Subcutaneous abdominal adipose tissue (tissue), 5 donors: ENCODE measurements at regions not wholly inside any gene's neighbourhood (a gene's known extent, or its start where the extent isn't known, plus 50 kb on each side); places are given as distances from the start of the nearest gene placed in this dataset.

Experiments
- H3K27ac ChIP-seq: one replicate; pipeline ENCODE4 v1.7.0; 2013; ENCODE audit warnings: low read depth, mild to moderate bottlenecking, inconsistent platforms, low read length, moderate library complexity
- H3K27me3 ChIP-seq, 5 donors: one replicate each; pipeline ENCODE4 v1.7.0; 2013; ENCODE audit warnings: low read length in 5 of 5, inconsistent platforms in 1 of 5; ENCODE audit not compliant: control insufficient read depth in 5 of 5, insufficient read depth in 4 of 5
- H3K36me3 ChIP-seq, 5 donors: one replicate each; pipeline ENCODE4 v1.7.0; 2013; ENCODE audit warnings: low read length in 5 of 5; ENCODE audit not compliant: control insufficient read depth in 5 of 5, insufficient read depth in 5 of 5
- H3K4me1 ChIP-seq, 5 donors: one replicate each; pipeline ENCODE4 v1.7.0; 2013; ENCODE audit warnings: low read length in 5 of 5, mild to moderate bottlenecking in 3 of 5, moderate library complexity in 1 of 5; ENCODE audit not compliant: control insufficient read depth in 5 of 5, insufficient read depth in 5 of 5
- H3K4me3 ChIP-seq, 5 donors: one replicate each; pipeline ENCODE4 v1.7.0; 2013; ENCODE audit warnings: low read length in 5 of 5, low read depth in 1 of 5
- H3K9ac ChIP-seq, 5 donors: one replicate each; pipeline ENCODE4 v1.7.0; 2013; ENCODE audit warnings: low read length in 5 of 5, mild to moderate bottlenecking in 4 of 5, moderate library complexity in 3 of 5
- H3K9me3 ChIP-seq, 5 donors: one replicate each; pipeline ENCODE4 v1.7.0; 2013; ENCODE audit warnings: low read length in 5 of 5; ENCODE audit not compliant: control insufficient read depth in 5 of 5
- donor health status: healthy.
- donor health status: healthy.
- donor health status: healthy.
- donor health status: healthy.
- donor health status: healthy.

DNA sequence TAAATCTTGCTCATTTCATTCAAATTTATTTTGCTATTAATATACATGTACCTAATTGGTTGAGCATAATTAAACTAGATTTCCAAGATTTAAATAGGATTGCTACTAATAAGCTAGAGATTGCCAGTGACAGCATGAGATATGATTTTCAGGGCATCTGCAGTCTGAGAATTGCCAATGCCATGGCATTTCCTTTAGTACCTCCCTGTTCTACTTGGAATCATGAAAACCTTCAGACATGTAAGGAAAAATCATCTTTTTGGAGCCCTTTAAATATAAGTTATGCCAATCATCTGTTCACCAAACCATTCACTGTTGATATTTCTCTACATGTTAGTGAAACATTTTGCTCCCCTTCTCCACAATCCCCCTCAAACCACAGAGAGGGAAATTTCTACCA, 691.4 kb downstream of the DNAH5 start:
- Histone ChIP-seq H3K27me3 (no peaks in the 10 kb centered on the region), H3K36me3 (no peaks in the 10 kb centered on the region), H3K4me3 (no peak overlapping the region), H3K27ac (no peak overlapping the region), H3K9me3 (no peaks in the 10 kb centered on the region), H3K9ac (no peak overlapping the region), H3K4me1 (no peaks in the 10 kb centered on the region)

DNA sequence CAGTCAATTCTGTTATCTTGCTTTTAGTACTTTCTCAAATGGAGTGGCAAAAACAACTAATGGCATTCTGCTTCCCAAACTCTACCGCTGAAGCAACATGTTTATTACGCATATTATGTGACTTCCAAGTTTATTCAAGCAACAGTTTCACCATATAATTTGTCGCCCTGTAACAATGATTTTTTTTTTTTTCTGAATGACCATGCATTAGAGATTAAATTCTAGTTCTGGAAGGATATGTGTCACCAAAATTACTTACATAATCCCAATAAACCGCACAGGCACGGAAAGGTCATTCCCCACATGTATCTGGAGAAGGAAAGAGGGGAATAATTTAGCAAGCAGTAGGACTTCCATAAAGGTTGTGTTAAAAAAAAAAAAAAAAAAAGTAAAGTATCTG, 691.8 kb downstream of the DNAH5 start:
- no peaks in the 10 kb centered on the region for H3K36me3 ChIP-seq
- H3K4me3 ChIP-seq: no peak overlapping the region
- H3K4me1 ChIP-seq: no peaks in the 10 kb centered on the region
- H3K27ac ChIP-seq: no peak overlapping the region
- H3K27me3 ChIP-seq: no peaks in the 10 kb centered on the region
- H3K9me3 ChIP-seq: no peaks in the 10 kb centered on the region
- no peak overlapping the region for H3K9ac ChIP-seq

- no peaks in the 10 kb centered on the region for H3K36me3 ChIP-seq
- no peaks in the 10 kb centered on the region for H3K9me3 ChIP-seq
- no peak overlapping the region for H3K27ac ChIP-seq
- no peak overlapping the region for H3K4me3 ChIP-seq
- H3K4me1 ChIP-seq: no peaks in the 10 kb centered on the region
- no peak overlapping the region for H3K9ac ChIP-seq
- H3K27me3 ChIP-seq: no peaks in the 10 kb centered on the region
These were observed 692.7 kb downstream of the DNAH5 start for GRCh38 chr5:13251623-13252376.

GRCh38 chr5:13250464-13251291, 693.8 kb downstream of the DNAH5 start:
- H3K4me3 ChIP-seq: no peak overlapping the region
- no peaks in the 10 kb centered on the region for H3K27me3 ChIP-seq
- H3K9me3 ChIP-seq: no peaks in the 10 kb centered on the region
- H3K4me1 ChIP-seq: no peaks in the 10 kb centered on the region
- H3K9ac ChIP-seq: no peak overlapping the region
- no peak overlapping the region for H3K27ac ChIP-seq
- H3K36me3 ChIP-seq: no peaks in the 10 kb centered on the region

DNA sequence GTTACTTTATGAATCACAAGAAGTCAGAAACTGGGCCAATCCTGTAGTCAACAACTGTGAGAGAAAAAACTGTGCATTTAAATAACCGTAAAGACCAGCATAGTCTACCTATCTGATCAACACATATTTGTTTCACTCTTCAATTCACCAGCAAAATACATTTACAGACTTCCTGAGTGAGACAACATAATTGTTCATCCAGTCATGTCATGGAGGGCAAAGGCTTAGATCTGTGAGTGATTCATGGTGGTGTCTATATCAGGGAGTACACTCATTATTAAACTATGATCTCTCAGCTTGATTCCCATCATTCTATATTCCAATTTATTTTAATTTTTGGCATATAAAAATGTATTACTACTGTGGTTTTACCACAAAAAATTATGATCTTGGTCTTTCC, 694.6 kb downstream of the DNAH5 start:
- no peaks in the 10 kb centered on the region for H3K27me3 ChIP-seq
- no peaks in the 10 kb centered on the region for H3K4me1 ChIP-seq
- H3K36me3 ChIP-seq: no peaks in the 10 kb centered on the region
- no peak overlapping the region for H3K9ac ChIP-seq
- H3K27ac ChIP-seq: no peak overlapping the region
- H3K4me3 ChIP-seq: no peak overlapping the region
- no peaks in the 10 kb centered on the region for H3K9me3 ChIP-seq

GRCh38 chr5:13248253-13248652, 696.2 kb downstream of the DNAH5 start:
- no peaks in the 10 kb centered on the region for H3K4me1 ChIP-seq
- H3K9me3 ChIP-seq: peaks cover 0 to 5% (median 0%) of the 10 kb centered on the region in 5 donors
- no peak overlapping the region for H3K27ac ChIP-seq
- no peaks in the 10 kb centered on the region for H3K36me3 ChIP-seq
- no peaks in the 10 kb centered on the region for H3K27me3 ChIP-seq
- H3K4me3 ChIP-seq: no peak overlapping the region
- no peak overlapping the region for H3K9ac ChIP-seq

DNA sequence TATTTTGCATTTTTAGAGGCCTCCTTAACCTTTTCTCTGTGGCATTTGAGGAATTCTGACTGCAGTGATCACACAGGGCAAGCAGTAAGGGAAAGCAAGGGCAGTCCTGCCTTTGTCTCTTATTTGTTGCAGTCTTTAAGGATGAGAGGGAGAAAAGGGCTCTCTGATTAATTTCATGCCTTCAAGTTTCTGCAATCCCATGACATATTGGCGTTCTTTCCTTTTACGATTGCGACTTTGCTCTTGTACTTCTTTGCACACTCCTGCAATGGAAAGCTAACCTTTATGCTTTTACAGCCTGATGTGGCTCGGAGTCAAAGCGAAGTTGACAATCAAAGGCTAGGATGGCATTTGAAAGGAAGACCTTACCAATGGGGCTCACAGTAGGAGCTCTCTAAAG, 698.4 kb downstream of the DNAH5 start:
- Histone ChIP-seq H3K36me3 (no peaks in the 10 kb centered on the region), H3K9me3 (peaks cover 0 to 5% (median 0%) of the 10 kb centered on the region in 5 donors), H3K27me3 (no peaks in the 10 kb centered on the region), H3K9ac (no peak overlapping the region), H3K4me3 (no peak overlapping the region), H3K27ac (no peak overlapping the region), H3K4me1 (no peaks in the 10 kb centered on the region)

DNA sequence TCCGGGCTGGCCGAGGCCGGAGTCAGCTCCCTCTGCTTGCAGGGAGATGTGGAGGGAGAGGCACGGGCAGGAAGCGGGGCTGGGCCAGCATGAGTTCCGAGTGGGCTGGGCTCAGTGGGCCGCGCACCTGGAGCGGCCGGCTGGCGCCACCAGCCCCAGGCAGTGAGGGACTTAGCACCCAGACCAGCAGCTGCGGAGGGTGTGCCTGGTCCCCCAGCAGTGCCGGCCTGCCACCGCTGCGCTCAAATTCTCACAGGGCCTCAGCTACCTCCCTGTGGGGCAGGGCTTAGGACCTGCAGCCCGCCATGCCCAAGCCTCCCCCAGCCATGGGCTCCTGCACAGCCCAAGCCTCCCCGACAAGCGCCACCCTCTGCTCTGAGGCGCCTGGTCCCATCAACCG, 700.3 kb downstream of the DNAH5 start:
- H3K4me3 ChIP-seq: no peak overlapping the region

GRCh38 chr5:13227513-13227912, 717.0 kb downstream of the DNAH5 start:
- Histone ChIP-seq H3K9ac (no peak overlapping the region), H3K27me3 (no peaks in the 10 kb centered on the region), H3K36me3 (no peaks in the 10 kb centered on the region), H3K9me3 (no peaks in the 10 kb centered on the region), H3K4me3 (no peak overlapping the region), H3K27ac (no peak overlapping the region), H3K4me1 (peaks cover 0 to 4% (median 0%) of the 10 kb centered on the region in 5 donors)

More for the DNA sequence above, 700.3 kb downstream of the DNAH5 start:
- Histone ChIP-seq H3K9me3 (peaks cover 0 to 5% (median 0%) of the 10 kb centered on the region in 5 donors), H3K27ac (no peak overlapping the region), H3K36me3 (no peaks in the 10 kb centered on the region), H3K9ac (no peak overlapping the region), H3K4me1 (no peaks in the 10 kb centered on the region), H3K27me3 (no peaks in the 10 kb centered on the region)

DNA sequence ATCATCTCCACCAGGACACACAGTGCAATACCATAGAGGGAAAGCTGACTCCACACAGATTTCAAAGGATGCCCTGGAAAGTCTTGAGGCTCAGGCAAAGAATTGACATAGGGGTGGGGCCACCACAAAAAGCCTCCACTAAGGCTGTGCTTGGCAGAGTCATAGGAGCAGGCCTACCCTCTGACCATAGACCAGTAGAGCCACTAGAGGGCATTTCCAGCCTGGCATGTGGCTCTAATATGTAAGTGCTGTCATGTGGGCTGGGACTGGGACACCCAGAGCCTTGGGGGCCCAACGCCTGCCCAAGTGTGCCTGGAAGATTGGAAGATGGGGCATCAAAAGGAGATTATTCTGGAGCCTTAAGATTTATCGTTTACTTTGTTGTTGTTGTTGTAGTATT, 726.0 kb downstream of the DNAH5 start:
- no peaks in the 10 kb centered on the region for H3K27me3 ChIP-seq
- no peaks in the 10 kb centered on the region for H3K4me1 ChIP-seq
- no peaks in the 10 kb centered on the region for H3K36me3 ChIP-seq

More for the DNA sequence above, 726.0 kb downstream of the DNAH5 start:
- Histone ChIP-seq H3K4me3 (no peak overlapping the region), H3K9me3 (no peaks in the 10 kb centered on the region), H3K9ac (no peak overlapping the region), H3K27ac (no peak overlapping the region)
